Right lobe of liver (tissue), 6 donors: ENCODE measurements at regions not wholly inside any gene's neighbourhood (a gene's known extent, or its start where the extent isn't known, plus 50 kb on each side); places are given as distances from the start of the nearest gene placed in this dataset.

Experiments
- ATAC-seq, 4 donors: fragments of 200-7000 bp; cut with Tn5 transposase; one replicate each; pipeline ENCODE4 v1.9.1; 2020; ENCODE audit warnings: mild to moderate bottlenecking in 4 of 4, moderate library complexity in 4 of 4
- DNase-seq, 3 donors: peaks; one replicate each; pipeline ENCODE4 v3.0.0-alpha.2; 2020
- H3K27ac ChIP-seq, 3 donors: fragments of 200-600 bp; one replicate each; pipeline ENCODE4 v1.8.0; 2022
- H3K27me3 ChIP-seq, 2 donors: fragments of 200-600 bp; one replicate each; pipeline ENCODE4 v1.8.0; 2022
- H3K36me3 ChIP-seq, 4 donors: fragments of 200-600 bp; sonication (generic) in 1 of 4; one replicate each; pipeline versions ENCODE4 v1.5.1 to v1.8.0; 2017 to 2022; ENCODE audit warnings: control low read depth in 1 of 4
- H3K4me1 ChIP-seq, 4 donors: fragments of 200-600 bp; sonication (generic) in 1 of 4; one replicate each; pipeline versions ENCODE4 v1.5.1 to v1.8.0; 2017 to 2022; ENCODE audit warnings: control low read depth in 1 of 4
- H3K4me3 ChIP-seq, 3 donors: fragments of 200-600 bp; one replicate each; pipeline ENCODE4 v1.8.0; 2022
- H3K9me3 ChIP-seq, 4 donors: fragments of 200-600 bp; sonication (generic) in 1 of 4; one replicate each; pipeline versions ENCODE4 v1.5.1 to v1.8.0; 2017 to 2022; ENCODE audit warnings: control low read depth in 1 of 4
- CTCF ChIP-seq, 4 donors: fragments of 200-600 bp in 3 of 4; fragments of 450-650 bp in 1 of 4; IDR thresholded peaks; one replicate each; pipeline versions ENCODE4 v1.5.1 to v1.8.0; 2016 to 2022; ENCODE audit warnings: antibody characterized with exemption in 4 of 4, mild to moderate bottlenecking in 2 of 4
- POLR2A ChIP-seq: fragments of 450-650 bp; IDR thresholded peaks from one replicate; pipeline ENCODE4 v1.6.1; 2017; ENCODE audit warnings: antibody characterized with exemption, mild to moderate bottlenecking
- WGBS: methylation state at CpG from one replicate; pipeline ENCODE4 v1.1.6; 2018; ENCODE audit warnings: low coverage, low lambda C conversion rate; ENCODE audit not compliant: insufficient coverage; ENCODE audit errors: missing lambda C conversion rate; 5-methylcytosine and 5-hydroxymethylcytosine counted together
- intact Hi-C, 2 donors: fragments of 100-400 bp; cut with DNase I; formaldehyde crosslinking; loops; one replicate each; pipeline versions ENCODE4 v1.11.2 to v1.14.1; 2022
- donor health status: DM: no; HTN: yes; CAD: no.
- donor health status: DM: no; HTN: no; CAD: no.
- donor health status: DM: no; HTN: no; CAD: no.
- donor health status: DM: no; HTN: yes; CAD: no.
- donor health status: DM: no; HTN: yes; CAD: no.

- Histone ChIP-seq H3K4me3 (no peak overlapping the region), H3K27ac (no peak overlapping the region), H3K36me3 (no peaks in the 10 kb centered on the region), H3K27me3 (no peaks in the 10 kb centered on the region), H3K4me1 (no peaks in the 10 kb centered on the region), H3K9me3 (no peaks in the 10 kb centered on the region)
- WGBS, result 64% methylated on average over 2 of the region's 2 CpGs
- TF ChIP-seq CTCF (IDR thresholded peaks at IDR 0.05), result no peak
- no peak for TF ChIP-seq POLR2A
- ATAC-seq (no peak), DNase-seq (no peak)
- intact Hi-C loops, result no loop called here
Measured at GRCh38 chr4:41466249-41466648, 71.7 kb upstream of the LIMCH1 start.

GRCh38 chr4:41468122-41468521, 69.8 kb upstream of the LIMCH1 start:
- H3K36me3 ChIP-seq, result no peaks in the 10 kb centered on the region
- H3K27me3 ChIP-seq, result no peaks in the 10 kb centered on the region
- TF ChIP-seq POLR2A (no peak), CTCF (IDR thresholded peaks at IDR 0.05) (no peak)
- ATAC-seq (no peak), DNase-seq (no peak)
- no peak overlapping the region for H3K4me3 ChIP-seq
- H3K27ac ChIP-seq, result no peak overlapping the region
- no peaks in the 10 kb centered on the region for H3K9me3 ChIP-seq
- no peaks in the 10 kb centered on the region for H3K4me1 ChIP-seq
- WGBS, result 63% methylated on average over 1 of the region's 1 CpG
- intact Hi-C loops, result no loop called here

- no peak overlapping the region for H3K4me3 ChIP-seq
- DNase-seq, result no peak
- no peaks in the 10 kb centered on the region for H3K36me3 ChIP-seq
- intact Hi-C loops, result no loop called here
- no peak overlapping the region for H3K27ac ChIP-seq
- TF ChIP-seq CTCF (IDR thresholded peaks at IDR 0.05) (no peak), POLR2A (no peak)
- no peaks in the 10 kb centered on the region for H3K4me1 ChIP-seq
- H3K9me3 ChIP-seq, result no peaks in the 10 kb centered on the region
- WGBS, result 72% methylated on average over 9 of the region's 9 CpGs
- no peaks in the 10 kb centered on the region for H3K27me3 ChIP-seq
- no peak for ATAC-seq
Measured at GRCh38 chr4:41471126-41472071, 66.6 kb upstream of the LIMCH1 start.

- WGBS, result 62% methylated on average over 5 of the region's 5 CpGs
- no peak for ATAC-seq
- Histone ChIP-seq H3K36me3 (no peaks in the 10 kb centered on the region), H3K4me1 (no peaks in the 10 kb centered on the region), H3K27ac (no peak overlapping the region), H3K27me3 (no peaks in the 10 kb centered on the region), H3K4me3 (no peak overlapping the region), H3K9me3 (no peaks in the 10 kb centered on the region)
- no peak for DNase-seq
- no peak for TF ChIP-seq CTCF (IDR thresholded peaks at IDR 0.05)
- no peak for TF ChIP-seq POLR2A
- intact Hi-C loops, result no loop called here
Measured at GRCh38 chr4:41472081-41472480, 65.9 kb upstream of the LIMCH1 start.
